ENCODE measurements at regions not wholly inside any gene's neighbourhood (a gene's known extent, or its start where the extent isn't known, plus 50 kb on each side); places are given as distances from the start of the nearest gene placed in this dataset.
"Not testable (repeated sequence)": the region's sequence is repeated elsewhere in the genome, so short reads cannot be mapped to it uniquely, and the experiment has no call there.

DNA sequence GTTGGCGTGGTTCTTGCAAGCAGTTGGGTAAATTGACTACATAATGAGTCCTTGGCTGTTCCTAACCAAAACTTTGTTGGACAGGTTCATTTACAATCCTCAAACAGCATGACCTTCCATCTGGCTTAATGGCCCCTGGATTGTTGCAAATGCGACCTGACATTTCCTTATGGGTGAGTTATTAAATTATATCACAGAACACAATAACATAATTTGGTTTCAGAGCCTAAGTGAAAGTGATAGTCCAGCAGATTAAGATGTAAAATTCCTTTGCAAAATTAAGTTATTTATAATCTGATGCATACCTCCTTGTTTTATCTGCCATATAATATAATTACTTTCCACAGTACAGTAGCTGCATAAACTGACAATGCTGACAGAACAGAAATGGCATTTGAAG is 224.4 kb downstream of the TUSC1 start:
- no CpG with 5 or more reads among the region's 2 CpGs for WGBS (ENCODE audit: extremely low coverage, insufficient coverage, low lambda C conversion rate)
- Histone ChIP-seq H3K4me3 (ENCODE audit: low read length) (no peak overlapping the region), H3K18ac (ENCODE audit: low read length) (no peak overlapping the region), H2BK120ac (ENCODE audit: low read depth, low read length) (no peak overlapping the region), H3K4ac (ENCODE audit: low read depth, low read length) (no peak overlapping the region), H3K9ac (ENCODE audit: low read length) (no peak overlapping the region), H3K36me3 (ENCODE audit: control insufficient read depth, insufficient read depth, low read length) (no peaks in the 10 kb centered on the region), H3K27ac (ENCODE audit: low read depth, low read length) (no peak overlapping the region), H4K8ac (ENCODE audit: low read depth, low read length) (no peak overlapping the region), H4K5ac (ENCODE audit: low read length) (no peak overlapping the region), H2BK15ac (replicated peaks; ENCODE audit: low read depth) (no peak overlapping the region), H3K4me1 (ENCODE audit: control insufficient read depth, low read depth, low read length) (no peaks in the 10 kb centered on the region), H3K4me2 (ENCODE audit: low read length) (no peak overlapping the region), H3K79me2 (ENCODE audit: control insufficient read depth, insufficient read depth, low read length) (no peaks in the 10 kb centered on the region), H3K27me3 (ENCODE audit: insufficient read depth, low read length, poor library complexity) (no peaks in the 10 kb centered on the region), H3K23ac (ENCODE audit: low read length) (no peak overlapping the region), H3K79me1 (ENCODE audit: low read length) (no peaks in the 10 kb centered on the region), H2BK5ac (ENCODE audit: low read length) (no peak overlapping the region), H3K56ac (ENCODE audit: low read length) (no peak overlapping the region), H2AK5ac (ENCODE audit: low read length) (no peak overlapping the region)
- DNase-seq: no peak

- H2BK5ac ChIP-seq (ENCODE audit: low read length): no peak overlapping the region
- H3K36me3 ChIP-seq (ENCODE audit: control insufficient read depth, insufficient read depth, low read length): no peaks in the 10 kb centered on the region
- no peak overlapping the region for H2AK5ac ChIP-seq (ENCODE audit: low read length)
- DNase-seq: no peak
- no peaks in the 10 kb centered on the region for H3K79me1 ChIP-seq (ENCODE audit: low read length)
- no peak overlapping the region for H3K56ac ChIP-seq (ENCODE audit: low read length)
- no peak overlapping the region for H4K5ac ChIP-seq (ENCODE audit: low read length)
- WGBS (ENCODE audit: extremely low coverage, insufficient coverage, low lambda C conversion rate): no CpG with 5 or more reads among the region's 3 CpGs
- no peaks in the 10 kb centered on the region for H3K4me1 ChIP-seq (ENCODE audit: control insufficient read depth, low read depth, low read length)
- no peak overlapping the region for H2BK120ac ChIP-seq (ENCODE audit: low read depth, low read length)
- H3K4me3 ChIP-seq (ENCODE audit: low read length): no peak overlapping the region
- no peak overlapping the region for H3K4me2 ChIP-seq (ENCODE audit: low read length)
- H4K8ac ChIP-seq (ENCODE audit: low read depth, low read length): no peak overlapping the region
- H3K23ac ChIP-seq (ENCODE audit: low read length): no peak overlapping the region
- no peak overlapping the region for H2BK15ac ChIP-seq (replicated peaks; ENCODE audit: low read depth)
- H3K4ac ChIP-seq (ENCODE audit: low read depth, low read length): no peak overlapping the region
- no peaks in the 10 kb centered on the region for H3K27me3 ChIP-seq (ENCODE audit: insufficient read depth, low read length, poor library complexity)
- no peak overlapping the region for H3K18ac ChIP-seq (ENCODE audit: low read length)
- H3K27ac ChIP-seq (ENCODE audit: low read depth, low read length): no peak overlapping the region
- H3K79me2 ChIP-seq (ENCODE audit: control insufficient read depth, insufficient read depth, low read length): no peaks in the 10 kb centered on the region
- H3K9ac ChIP-seq (ENCODE audit: low read length): no peak overlapping the region
Measured at GRCh38 chr9:25449503-25449902, 228.7 kb downstream of the TUSC1 start.

GRCh38 chr9:25445721-25446120 is 232.5 kb downstream of the TUSC1 start:
- not testable (repeated sequence) for H3K9ac ChIP-seq (ENCODE audit: low read length); H2BK120ac ChIP-seq (ENCODE audit: low read depth, low read length); H3K18ac ChIP-seq (ENCODE audit: low read length); H2BK5ac ChIP-seq (ENCODE audit: low read length); H3K79me1 ChIP-seq (ENCODE audit: low read length); H3K4ac ChIP-seq (ENCODE audit: low read depth, low read length); H3K4me1 ChIP-seq (ENCODE audit: control insufficient read depth, low read depth, low read length); H3K23ac ChIP-seq (ENCODE audit: low read length); H3K36me3 ChIP-seq (ENCODE audit: control insufficient read depth, insufficient read depth, low read length); H3K4me2 ChIP-seq (ENCODE audit: low read length); H4K8ac ChIP-seq (ENCODE audit: low read depth, low read length); H3K27me3 ChIP-seq (ENCODE audit: insufficient read depth, low read length, poor library complexity); DNase-seq; H3K27ac ChIP-seq (ENCODE audit: low read depth, low read length); H4K5ac ChIP-seq (ENCODE audit: low read length); H2BK15ac ChIP-seq (replicated peaks; ENCODE audit: low read depth); H3K4me3 ChIP-seq (ENCODE audit: low read length); H2AK5ac ChIP-seq (ENCODE audit: low read length); H3K56ac ChIP-seq (ENCODE audit: low read length); H3K79me2 ChIP-seq (ENCODE audit: control insufficient read depth, insufficient read depth, low read length)
- no CpG with 5 or more reads among the region's 13 CpGs for WGBS (ENCODE audit: extremely low coverage, insufficient coverage, low lambda C conversion rate)

DNA sequence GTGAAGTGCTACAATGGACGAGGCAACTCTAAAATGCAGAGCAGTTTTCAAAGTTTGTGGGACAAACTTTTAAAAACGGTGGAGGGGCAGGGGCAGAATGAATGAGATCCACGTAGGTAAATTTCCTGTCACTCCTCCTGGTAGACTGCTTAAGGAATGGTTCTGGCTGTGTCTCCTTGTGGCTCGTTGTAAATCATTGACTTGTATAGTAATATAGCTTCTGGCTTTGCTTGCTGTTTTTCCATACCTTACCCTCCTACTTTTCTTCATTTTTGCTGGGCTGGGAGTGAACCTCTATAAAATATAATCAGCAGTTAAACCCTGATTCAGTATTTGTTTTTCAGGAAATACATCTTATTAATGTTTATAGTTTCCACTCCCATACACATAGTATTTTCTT is 235.7 kb downstream of the TUSC1 start:
- no peak overlapping the region for H3K4ac ChIP-seq (ENCODE audit: low read depth, low read length)
- no peak overlapping the region for H2BK5ac ChIP-seq (ENCODE audit: low read length)
- no peak overlapping the region for H3K4me2 ChIP-seq (ENCODE audit: low read length)
- H4K5ac ChIP-seq (ENCODE audit: low read length): no peak overlapping the region
- no peak overlapping the region for H4K8ac ChIP-seq (ENCODE audit: low read depth, low read length)
- H3K23ac ChIP-seq (ENCODE audit: low read length): no peak overlapping the region
- H3K36me3 ChIP-seq (ENCODE audit: control insufficient read depth, insufficient read depth, low read length): no peaks in the 10 kb centered on the region
- H3K27ac ChIP-seq (ENCODE audit: low read depth, low read length): no peak overlapping the region
- H3K18ac ChIP-seq (ENCODE audit: low read length): no peak overlapping the region
- no peak overlapping the region for H2BK120ac ChIP-seq (ENCODE audit: low read depth, low read length)
- H3K79me1 ChIP-seq (ENCODE audit: low read length): no peaks in the 10 kb centered on the region
- no peaks in the 10 kb centered on the region for H3K79me2 ChIP-seq (ENCODE audit: control insufficient read depth, insufficient read depth, low read length)
- no peaks in the 10 kb centered on the region for H3K4me1 ChIP-seq (ENCODE audit: control insufficient read depth, low read depth, low read length)
- no peak overlapping the region for H2BK15ac ChIP-seq (replicated peaks; ENCODE audit: low read depth)
- H3K27me3 ChIP-seq (ENCODE audit: insufficient read depth, low read length, poor library complexity): no peaks in the 10 kb centered on the region
- no peak overlapping the region for H3K56ac ChIP-seq (ENCODE audit: low read length)
- H2AK5ac ChIP-seq (ENCODE audit: low read length): no peak overlapping the region
- no peak overlapping the region for H3K9ac ChIP-seq (ENCODE audit: low read length)
- no peak for DNase-seq
- H3K4me3 ChIP-seq (ENCODE audit: low read length): no peak overlapping the region
- WGBS (ENCODE audit: extremely low coverage, insufficient coverage, low lambda C conversion rate): no CpG with 5 or more reads among the region's 4 CpGs

DNA sequence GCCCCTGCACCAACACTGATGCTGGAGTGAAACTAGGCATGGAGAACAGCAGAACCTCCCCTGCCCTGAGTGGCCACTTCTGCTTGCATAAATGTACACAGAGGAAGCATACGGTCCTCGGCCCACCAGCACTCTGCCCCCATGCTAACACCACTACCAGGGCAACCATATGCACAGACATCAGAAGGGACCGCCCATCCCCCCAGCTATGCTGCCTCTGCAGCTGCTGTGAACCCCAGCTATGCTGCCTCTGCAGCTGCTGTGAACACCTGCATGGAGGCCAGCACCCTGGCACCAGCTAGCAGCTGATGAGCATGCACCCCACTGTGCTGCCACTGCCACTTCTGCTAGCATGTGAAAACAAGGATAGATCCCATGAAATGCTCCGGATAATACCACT is 250.3 kb downstream of the TUSC1 start:
- DNase-seq: no peak
- Histone ChIP-seq H3K4me3 (ENCODE audit: low read length) (no peak overlapping the region), H4K5ac (ENCODE audit: low read length) (no peak overlapping the region), H3K27me3 (ENCODE audit: insufficient read depth, low read length, poor library complexity) (no peaks in the 10 kb centered on the region), H2AK5ac (ENCODE audit: low read length) (no peak overlapping the region), H3K4ac (ENCODE audit: low read depth, low read length) (no peak overlapping the region), H3K27ac (ENCODE audit: low read depth, low read length) (no peak overlapping the region), H2BK15ac (replicated peaks; ENCODE audit: low read depth) (no peak overlapping the region), H3K4me2 (ENCODE audit: low read length) (no peak overlapping the region), H3K4me1 (ENCODE audit: control insufficient read depth, low read depth, low read length) (no peaks in the 10 kb centered on the region), H3K18ac (ENCODE audit: low read length) (no peak overlapping the region), H2BK120ac (ENCODE audit: low read depth, low read length) (no peak overlapping the region), H3K79me2 (ENCODE audit: control insufficient read depth, insufficient read depth, low read length) (no peaks in the 10 kb centered on the region), H4K8ac (ENCODE audit: low read depth, low read length) (no peak overlapping the region), H3K23ac (ENCODE audit: low read length) (no peak overlapping the region), H3K79me1 (ENCODE audit: low read length) (no peaks in the 10 kb centered on the region), H2BK5ac (ENCODE audit: low read length) (no peak overlapping the region), H3K56ac (ENCODE audit: low read length) (no peak overlapping the region), H3K9ac (ENCODE audit: low read length) (no peak overlapping the region), H3K36me3 (ENCODE audit: control insufficient read depth, insufficient read depth, low read length) (no peaks in the 10 kb centered on the region)
- no CpG with 5 or more reads among the region's 4 CpGs for WGBS (ENCODE audit: extremely low coverage, insufficient coverage, low lambda C conversion rate)

DNA sequence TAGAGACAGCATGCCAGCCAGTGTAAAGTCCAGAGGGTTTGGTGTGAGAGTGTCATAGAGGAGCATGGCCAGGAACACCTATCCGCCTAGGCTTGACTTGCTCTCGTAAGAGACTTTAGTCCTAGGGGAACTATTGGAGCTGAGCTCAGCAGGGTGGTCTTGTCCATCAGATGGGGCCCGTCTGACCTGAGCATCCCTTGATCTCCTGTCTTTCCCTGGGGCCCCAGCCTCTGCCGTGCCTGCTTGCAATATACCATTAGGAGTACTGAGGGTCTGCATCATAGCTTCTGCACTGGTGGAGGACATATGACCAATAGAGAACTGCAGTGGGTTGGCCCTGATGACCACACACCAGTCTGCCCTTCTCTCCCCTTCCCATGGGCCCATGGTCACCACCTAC is 251.0 kb downstream of the TUSC1 start:
- no peak overlapping the region for H3K4ac ChIP-seq (ENCODE audit: low read depth, low read length)
- no peaks in the 10 kb centered on the region for H3K79me1 ChIP-seq (ENCODE audit: low read length)
- no peaks in the 10 kb centered on the region for H3K36me3 ChIP-seq (ENCODE audit: control insufficient read depth, insufficient read depth, low read length)
- no peak for DNase-seq
- no peaks in the 10 kb centered on the region for H3K79me2 ChIP-seq (ENCODE audit: control insufficient read depth, insufficient read depth, low read length)
- no peak overlapping the region for H2AK5ac ChIP-seq (ENCODE audit: low read length)
- no peaks in the 10 kb centered on the region for H3K27me3 ChIP-seq (ENCODE audit: insufficient read depth, low read length, poor library complexity)
- no peak overlapping the region for H4K5ac ChIP-seq (ENCODE audit: low read length)
- no peak overlapping the region for H3K27ac ChIP-seq (ENCODE audit: low read depth, low read length)
- no peak overlapping the region for H2BK15ac ChIP-seq (replicated peaks; ENCODE audit: low read depth)
- H2BK120ac ChIP-seq (ENCODE audit: low read depth, low read length): no peak overlapping the region
- WGBS (ENCODE audit: extremely low coverage, insufficient coverage, low lambda C conversion rate): no CpG with 5 or more reads among the region's 4 CpGs
- no peak overlapping the region for H3K4me2 ChIP-seq (ENCODE audit: low read length)
- no peak overlapping the region for H3K4me3 ChIP-seq (ENCODE audit: low read length)
- H3K18ac ChIP-seq (ENCODE audit: low read length): no peak overlapping the region
- no peak overlapping the region for H4K8ac ChIP-seq (ENCODE audit: low read depth, low read length)
- no peak overlapping the region for H3K9ac ChIP-seq (ENCODE audit: low read length)
- H3K4me1 ChIP-seq (ENCODE audit: control insufficient read depth, low read depth, low read length): no peaks in the 10 kb centered on the region
- H2BK5ac ChIP-seq (ENCODE audit: low read length): no peak overlapping the region
- H3K56ac ChIP-seq (ENCODE audit: low read length): no peak overlapping the region
- no peak overlapping the region for H3K23ac ChIP-seq (ENCODE audit: low read length)

Data from mesendoderm (in vitro differentiated cells).